ENCODE measurements at regions not wholly inside any gene's neighbourhood (a gene's known extent, or its start where the extent isn't known, plus 50 kb on each side); places are given as distances from the start of the nearest gene placed in this dataset.

DNA sequence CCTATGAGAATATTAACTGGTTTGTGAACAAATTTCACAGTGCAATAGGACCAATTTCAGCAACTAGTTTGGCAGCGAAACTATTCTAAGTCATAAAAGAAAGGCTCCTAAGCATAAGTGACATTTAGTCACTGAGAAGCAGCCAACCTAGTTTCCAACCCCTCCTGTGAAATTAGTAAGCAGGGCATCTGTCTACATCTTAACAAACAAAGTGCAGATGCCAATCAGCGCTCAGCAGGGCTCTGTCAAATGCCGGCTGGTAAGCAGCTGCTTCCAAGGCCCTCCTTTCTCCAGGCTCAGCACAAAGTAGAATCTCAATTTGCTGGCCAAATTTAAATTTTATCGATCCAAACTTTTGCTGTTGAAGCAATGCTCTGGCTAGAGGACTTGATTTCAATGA is 124.7 kb downstream of the ICOS start:
- no peaks in the 10 kb centered on the region for H3F3A ChIP-seq (ENCODE audit: control insufficient read depth, insufficient read depth)
- no peak overlapping the region for H3K4me2 ChIP-seq (ENCODE audit: low read length)
- no peaks in the 10 kb centered on the region for H3K79me2 ChIP-seq (ENCODE audit: control insufficient read depth, low read length)
- no peaks in the 10 kb centered on the region; the same call in 1 of the 2 replicates for H3K27me3 ChIP-seq (ENCODE audit: control insufficient read depth, low read length)
- no peak overlapping the region for H3K27ac ChIP-seq (ENCODE audit: low read depth, low read length)
- no peaks in the 10 kb centered on the region for H3K36me3 ChIP-seq (ENCODE audit: control insufficient read depth, low read length)
- H4K20me1 ChIP-seq (ENCODE audit: control insufficient read depth, insufficient read depth, low read depth, low read length) = no peaks in the 10 kb centered on the region
- no peaks in the 10 kb centered on the region for H3K9me3 ChIP-seq (ENCODE audit: control insufficient read depth, insufficient read depth, low read length)
- no peak overlapping the region for H3K4me3 ChIP-seq (ENCODE audit: low read length)
- TF ChIP-seq, protein P1, sequence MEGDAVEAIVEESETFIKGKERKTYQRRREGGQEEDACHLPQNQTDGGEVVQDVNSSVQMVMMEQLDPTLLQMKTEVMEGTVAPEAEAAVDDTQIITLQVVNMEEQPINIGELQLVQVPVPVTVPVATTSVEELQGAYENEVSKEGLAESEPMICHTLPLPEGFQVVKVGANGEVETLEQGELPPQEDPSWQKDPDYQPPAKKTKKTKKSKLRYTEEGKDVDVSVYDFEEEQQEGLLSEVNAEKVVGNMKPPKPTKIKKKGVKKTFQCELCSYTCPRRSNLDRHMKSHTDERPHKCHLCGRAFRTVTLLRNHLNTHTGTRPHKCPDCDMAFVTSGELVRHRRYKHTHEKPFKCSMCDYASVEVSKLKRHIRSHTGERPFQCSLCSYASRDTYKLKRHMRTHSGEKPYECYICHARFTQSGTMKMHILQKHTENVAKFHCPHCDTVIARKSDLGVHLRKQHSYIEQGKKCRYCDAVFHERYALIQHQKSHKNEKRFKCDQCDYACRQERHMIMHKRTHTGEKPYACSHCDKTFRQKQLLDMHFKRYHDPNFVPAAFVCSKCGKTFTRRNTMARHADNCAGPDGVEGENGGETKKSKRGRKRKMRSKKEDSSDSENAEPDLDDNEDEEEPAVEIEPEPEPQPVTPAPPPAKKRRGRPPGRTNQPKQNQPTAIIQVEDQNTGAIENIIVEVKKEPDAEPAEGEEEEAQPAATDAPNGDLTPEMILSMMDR (IDR thresholded peaks at IDR 0.05; ENCODE audit: low read depth, low read length, poor library complexity, severe bottlenecking) = no peak
- no peak for TF ChIP-seq EZH2phosphoT487 (IDR thresholded peaks at IDR 0.05; ENCODE audit: borderline replicate concordance, low read length)
- H3K9me2 ChIP-seq (replicated peaks; ENCODE audit: control insufficient read depth, low read length) = no peaks in the 10 kb centered on the region
- no peaks in the 10 kb centered on the region for H3K4me1 ChIP-seq (ENCODE audit: control insufficient read depth, low read length)

DNA sequence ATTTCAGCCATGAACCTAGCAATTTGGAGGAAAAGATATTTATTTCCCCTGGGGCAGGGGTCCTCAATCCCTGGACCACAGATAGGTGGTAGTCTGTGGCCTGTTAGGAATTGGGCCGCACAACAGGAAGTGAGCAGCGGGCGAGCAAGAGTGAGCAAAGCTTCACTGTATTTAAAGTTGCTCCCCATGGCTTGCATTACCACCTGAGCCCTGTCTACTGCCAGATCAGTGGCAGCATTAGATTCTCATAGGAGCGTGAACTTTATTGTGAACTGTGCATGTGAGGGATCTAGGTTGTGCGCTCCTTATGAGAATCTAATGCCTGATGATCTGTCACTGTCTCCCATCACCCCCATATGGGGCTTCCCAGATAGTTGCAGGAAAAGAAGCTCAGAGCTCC is 127.6 kb downstream of the ICOS start:
- Histone ChIP-seq H3K79me2 (ENCODE audit: control insufficient read depth, low read length) (no peaks in the 10 kb centered on the region), H3K4me1 (ENCODE audit: control insufficient read depth, low read length) (no peaks in the 10 kb centered on the region), H3K4me3 (ENCODE audit: low read length) (no peak overlapping the region), H4K20me1 (ENCODE audit: control insufficient read depth, insufficient read depth, low read depth, low read length) (no peaks in the 10 kb centered on the region), H3K9me2 (replicated peaks; ENCODE audit: control insufficient read depth, low read length) (no peaks in the 10 kb centered on the region), H3K4me2 (ENCODE audit: low read length) (no peak overlapping the region), H3K36me3 (ENCODE audit: control insufficient read depth, low read length) (no peaks in the 10 kb centered on the region), H3K9me3 (ENCODE audit: control insufficient read depth, insufficient read depth, low read length) (no peaks in the 10 kb centered on the region), H3F3A (ENCODE audit: control insufficient read depth, insufficient read depth) (no peaks in the 10 kb centered on the region), H3K27me3 (ENCODE audit: control insufficient read depth, low read length) (no peaks in the 10 kb centered on the region; the same call in 1 of the 2 replicates), H3K27ac (ENCODE audit: low read depth, low read length) (no peak overlapping the region)
- TF ChIP-seq, protein P1 (IDR thresholded peaks at IDR 0.05; ENCODE audit: low read depth, low read length, poor library complexity, severe bottlenecking) = no peak
- no peak for TF ChIP-seq EZH2phosphoT487 (IDR thresholded peaks at IDR 0.05; ENCODE audit: borderline replicate concordance, low read length)

DNA sequence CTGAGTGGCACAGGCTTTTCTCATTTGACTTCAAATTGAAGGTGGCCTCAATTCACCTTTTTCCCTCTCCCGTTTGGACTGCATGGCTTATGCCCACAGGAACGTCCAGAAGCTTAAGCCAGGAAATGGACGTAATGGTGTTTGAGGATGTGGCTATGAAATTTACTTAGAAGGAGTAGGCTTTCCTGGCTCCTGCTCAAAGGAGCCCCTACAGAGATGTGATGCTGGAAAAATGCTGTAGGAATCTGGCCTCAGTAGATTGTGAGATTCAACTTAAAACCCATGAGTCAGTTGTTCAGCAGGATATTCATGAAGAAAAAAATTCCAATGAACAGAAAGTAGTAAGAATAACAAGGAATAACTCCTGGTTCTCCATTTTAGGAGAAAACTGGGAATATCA is 129.0 kb downstream of the ICOS start:
- H3K27me3 ChIP-seq (ENCODE audit: control insufficient read depth, low read length) = no peaks in the 10 kb centered on the region; the same call in 1 of the 2 replicates
- H3K27ac ChIP-seq (ENCODE audit: low read depth, low read length) = no peak overlapping the region
- H3K9me2 ChIP-seq (replicated peaks; ENCODE audit: control insufficient read depth, low read length) = no peaks in the 10 kb centered on the region
- no peaks in the 10 kb centered on the region for H3K36me3 ChIP-seq (ENCODE audit: control insufficient read depth, low read length)
- no peaks in the 10 kb centered on the region for H3F3A ChIP-seq (ENCODE audit: control insufficient read depth, insufficient read depth)
- no peak overlapping the region for H3K4me2 ChIP-seq (ENCODE audit: low read length)
- H3K4me3 ChIP-seq (ENCODE audit: low read length) = no peak overlapping the region
- H3K4me1 ChIP-seq (ENCODE audit: control insufficient read depth, low read length) = no peaks in the 10 kb centered on the region
- no peaks in the 10 kb centered on the region for H3K9me3 ChIP-seq (ENCODE audit: control insufficient read depth, insufficient read depth, low read length)
- no peaks in the 10 kb centered on the region for H4K20me1 ChIP-seq (ENCODE audit: control insufficient read depth, insufficient read depth, low read depth, low read length)
- TF ChIP-seq EZH2phosphoT487 (IDR thresholded peaks at IDR 0.05; ENCODE audit: borderline replicate concordance, low read length) = no peak
- TF ChIP-seq, protein P1 (IDR thresholded peaks at IDR 0.05; ENCODE audit: low read depth, low read length, poor library complexity, severe bottlenecking) = no peak
- H3K79me2 ChIP-seq (ENCODE audit: control insufficient read depth, low read length) = no peaks in the 10 kb centered on the region

All from DOHH2 (cell line).